Brain microvascular endothelial cell (primary cell): ENCODE measurements at regions not wholly inside any gene's neighbourhood (a gene's known extent, or its start where the extent isn't known, plus 50 kb on each side); places are given as distances from the start of the nearest gene placed in this dataset.
"Not testable (repeated sequence)": the region's sequence is repeated elsewhere in the genome, so short reads cannot be mapped to it uniquely, and the experiment has no call there.

ENCODE experiments used
- DNase-seq: peaks from one replicate; pipeline ENCODE4 v3.0.0-alpha.2; 2020
- H3K27ac ChIP-seq: fragments of 250-450 bp; sonication (Bioruptor Pico); 2 replicates; pipeline ENCODE4 v1.5.1; 2020; ENCODE audit warnings: mild to moderate bottlenecking, moderate library complexity
- H3K27me3 ChIP-seq: fragments of 250-450 bp; sonication (Bioruptor Pico); replicated peaks from 2 replicates; pipeline ENCODE4 v1.5.1; 2020; ENCODE audit warnings: mild to moderate bottlenecking
- H3K36me3 ChIP-seq: fragments of 250-450 bp; sonication (Bioruptor Pico); replicated peaks from 2 replicates; pipeline ENCODE4 v1.5.1; 2020; ENCODE audit warnings: mild to moderate bottlenecking
- H3K4me3 ChIP-seq: 2 replicates; pipeline ENCODE4 v1.5.1; 2011; ENCODE audit warnings: low read depth, mild to moderate bottlenecking, control low read depth, low read length, moderate library complexity
- in situ Hi-C: cut with HindIII; loops from 2 replicates; pipeline ENCODE4 v1.10.0; 2017; ENCODE audit warnings: low sequenced_read_pairs, low pct_ligation_motif_present
- TF ChIP-seq, protein P1 (sequence below): IDR thresholded peaks from 2 replicates; pipeline ENCODE4 v1.5.1; 2011; ENCODE audit warnings: low read depth, mild to moderate bottlenecking, moderate library complexity, low read length, control low read depth, inconsistent platforms; ENCODE audit errors: missing control alignments

DNA sequence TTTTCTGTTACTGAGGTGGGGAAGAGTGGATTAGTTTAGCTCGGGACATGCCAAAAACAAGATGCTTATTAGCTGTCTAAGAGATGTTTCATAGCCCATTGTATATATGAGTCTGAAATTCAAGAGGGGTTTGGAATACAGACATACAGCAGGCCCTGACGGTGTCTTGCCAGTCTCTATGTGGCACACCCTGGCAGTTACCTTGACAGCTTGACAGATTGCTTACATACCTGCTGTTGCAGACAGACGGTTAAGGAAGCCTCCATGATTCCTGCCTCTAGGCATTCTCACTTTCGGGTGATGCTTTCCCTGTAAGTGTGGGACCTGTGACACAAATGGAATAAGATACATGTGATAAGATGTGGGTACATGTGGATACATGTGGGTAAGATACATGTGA, 95.0 kb downstream of the QRSL1 start:
- no peak overlapping the region for H3K4me3 ChIP-seq
- TF ChIP-seq, protein P1, sequence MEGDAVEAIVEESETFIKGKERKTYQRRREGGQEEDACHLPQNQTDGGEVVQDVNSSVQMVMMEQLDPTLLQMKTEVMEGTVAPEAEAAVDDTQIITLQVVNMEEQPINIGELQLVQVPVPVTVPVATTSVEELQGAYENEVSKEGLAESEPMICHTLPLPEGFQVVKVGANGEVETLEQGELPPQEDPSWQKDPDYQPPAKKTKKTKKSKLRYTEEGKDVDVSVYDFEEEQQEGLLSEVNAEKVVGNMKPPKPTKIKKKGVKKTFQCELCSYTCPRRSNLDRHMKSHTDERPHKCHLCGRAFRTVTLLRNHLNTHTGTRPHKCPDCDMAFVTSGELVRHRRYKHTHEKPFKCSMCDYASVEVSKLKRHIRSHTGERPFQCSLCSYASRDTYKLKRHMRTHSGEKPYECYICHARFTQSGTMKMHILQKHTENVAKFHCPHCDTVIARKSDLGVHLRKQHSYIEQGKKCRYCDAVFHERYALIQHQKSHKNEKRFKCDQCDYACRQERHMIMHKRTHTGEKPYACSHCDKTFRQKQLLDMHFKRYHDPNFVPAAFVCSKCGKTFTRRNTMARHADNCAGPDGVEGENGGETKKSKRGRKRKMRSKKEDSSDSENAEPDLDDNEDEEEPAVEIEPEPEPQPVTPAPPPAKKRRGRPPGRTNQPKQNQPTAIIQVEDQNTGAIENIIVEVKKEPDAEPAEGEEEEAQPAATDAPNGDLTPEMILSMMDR: no peak
- in situ Hi-C loops: no loop called here
- no peaks in the 10 kb centered on the region for H3K36me3 ChIP-seq
- H3K27me3 ChIP-seq: no peaks in the 10 kb centered on the region
- no peak for DNase-seq
- H3K27ac ChIP-seq: no peak overlapping the region

DNA sequence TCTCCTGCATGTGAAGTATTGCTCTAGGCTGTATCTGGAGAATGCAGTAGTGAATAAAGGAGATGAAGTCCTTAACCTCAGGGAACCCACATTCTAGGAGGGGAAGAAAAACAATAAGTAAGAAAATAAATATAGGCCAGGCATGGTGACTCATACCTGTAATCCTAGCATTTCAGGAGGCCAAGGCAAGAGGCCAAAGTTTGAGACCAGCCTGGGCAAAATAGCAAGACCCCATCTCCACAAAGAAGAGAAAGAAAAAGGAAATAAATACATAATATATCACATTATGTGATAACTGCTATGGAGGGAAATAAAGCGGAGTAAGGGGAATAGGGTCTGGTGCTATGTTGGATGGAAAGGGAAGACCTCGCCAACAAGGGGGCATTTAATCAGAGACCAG, 94.0 kb downstream of the QRSL1 start:
- H3K27ac ChIP-seq, in situ Hi-C loops, H3K27me3 ChIP-seq, H3K36me3 ChIP-seq, DNase-seq, H3K4me3 ChIP-seq: not testable (repeated sequence)

DNA sequence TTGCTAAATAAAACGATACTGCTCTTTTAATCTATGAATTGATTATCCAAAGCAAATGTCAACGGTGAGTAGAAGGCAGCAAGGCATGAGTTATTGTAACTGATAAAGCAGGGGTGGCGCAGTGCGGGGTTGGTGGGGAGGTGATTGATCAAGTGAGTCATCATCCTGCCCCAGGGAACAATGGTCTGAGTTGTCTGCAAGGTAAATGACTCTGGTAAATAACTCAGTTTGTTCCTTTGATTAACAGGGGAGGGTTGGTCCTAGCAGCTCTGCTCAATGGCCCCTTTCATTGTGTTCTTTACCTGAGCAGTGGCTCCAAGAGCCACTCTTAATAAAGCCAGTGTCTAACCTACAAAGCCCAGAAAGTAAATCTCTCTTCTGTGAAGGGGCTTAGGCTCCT, 91.8 kb downstream of the QRSL1 start:
- H3K4me3 ChIP-seq, in situ Hi-C loops, H3K27ac ChIP-seq, DNase-seq, H3K27me3 ChIP-seq, H3K36me3 ChIP-seq: not testable (repeated sequence)
